Aorta (tissue), 5 donors: ENCODE measurements at regions not wholly inside any gene's neighbourhood (a gene's known extent, or its start where the extent isn't known, plus 50 kb on each side); places are given as distances from the start of the nearest gene placed in this dataset.

Experiments
- ATAC-seq: fragments of 200-7000 bp; cut with Tn5 transposase; one replicate; pipeline ENCODE4 v1.9.1; 2022; ENCODE audit warnings: moderate library complexity; ENCODE audit not compliant: low FRiP score
- DNase-seq, 2 donors: peaks; one replicate each; pipeline ENCODE4 v3.0.0-alpha.2; 2020
- H3K27ac ChIP-seq, 2 donors: one replicate each; pipeline ENCODE4 v1.5.1; 2013; ENCODE audit warnings: low read length in 2 of 2, mild to moderate bottlenecking in 2 of 2, moderate library complexity in 2 of 2, control low read depth in 1 of 2, inconsistent platforms in 1 of 2, low read depth in 1 of 2
- H3K27me3 ChIP-seq, 2 donors: one replicate each; pipeline ENCODE4 v1.6.1; 2013; ENCODE audit warnings: control low read depth in 1 of 2, low read length in 1 of 2, mild to moderate bottlenecking in 1 of 2, moderate library complexity in 1 of 2; ENCODE audit not compliant: insufficient read depth in 2 of 2, control insufficient read depth in 1 of 2
- H3K36me3 ChIP-seq, 2 donors: one replicate each; pipeline ENCODE4 v1.6.1; 2013; ENCODE audit warnings: control low read depth in 1 of 2, low read length in 1 of 2, mild to moderate bottlenecking in 1 of 2; ENCODE audit not compliant: insufficient read depth in 2 of 2, control insufficient read depth in 1 of 2
- H3K4me1 ChIP-seq, 2 donors: one replicate each; pipeline ENCODE4 v1.6.1; 2013; ENCODE audit warnings: low read length in 2 of 2, control low read depth in 1 of 2, mild to moderate bottlenecking in 1 of 2, moderate library complexity in 1 of 2; ENCODE audit not compliant: insufficient read depth in 2 of 2, control insufficient read depth in 1 of 2
- H3K4me3 ChIP-seq, 2 donors: one replicate each; pipeline ENCODE4 v1.5.1; 2013; ENCODE audit warnings: low read length in 2 of 2, control low read depth in 1 of 2, mild to moderate bottlenecking in 1 of 2
- H3K9me3 ChIP-seq: one replicate; pipeline ENCODE4 v1.6.1; 2013; ENCODE audit warnings: mild to moderate bottlenecking, low read length; ENCODE audit not compliant: control insufficient read depth
- WGBS, 2 donors: extraction: QIAGEN DNeasy Blood & Tissue Kit; methylation state at CpG; one replicate each; pipeline ENCODE4 v1.1.7; 2013; 5-methylcytosine and 5-hydroxymethylcytosine counted together
- intact Hi-C, 2 donors: fragments of 100-400 bp; cut with DNase I; formaldehyde crosslinking; loops; one replicate each; pipeline versions ENCODE4 v1.14.2 to v1.15.0; 2022
- donor health status: healthy with polysubstance abuse.
- donor health status: Bipolar disorder and iron deficiency.
- donor health status: DM: no; HTN: no; CAD: no.
- donor health status: DM: no; HTN: no; CAD: no.
- donor health status: DM: yes; HTN: yes; CAD: no.

DNA sequence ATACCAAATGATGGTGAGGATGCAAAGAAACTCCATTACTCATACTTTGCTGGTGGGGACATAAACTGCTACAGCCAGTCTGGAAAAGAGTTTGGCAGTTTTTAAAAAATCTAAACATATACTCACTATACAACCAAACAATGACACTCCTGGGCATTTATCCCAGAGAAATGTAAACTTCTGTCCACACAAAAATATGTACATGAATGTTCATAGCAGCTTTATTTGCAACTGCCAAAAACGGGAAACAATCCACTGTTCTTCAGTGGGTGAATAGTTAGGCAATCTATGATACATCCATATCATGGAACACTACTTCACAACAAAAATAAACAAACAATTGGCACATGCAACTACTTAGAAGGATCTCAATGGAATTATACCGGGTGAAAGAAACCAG lies 276.4 kb upstream of the SP8 start:
- WGBS, 2 donors = 79 to 81% methylated on average over 2 of the region's 2 CpGs
- Histone ChIP-seq H3K4me1 (no peaks in the 10 kb centered on the region), H3K27ac (no peak overlapping the region), H3K27me3 (peaks cover 0 to 2% of the 10 kb centered on the region in 2 donors), H3K36me3 (no peaks in the 10 kb centered on the region), H3K9me3 (no peaks in the 10 kb centered on the region), H3K4me3 (no peak overlapping the region)
- DNase-seq (no peak), ATAC-seq (no peak)
- intact Hi-C loops = no loop called here

DNA sequence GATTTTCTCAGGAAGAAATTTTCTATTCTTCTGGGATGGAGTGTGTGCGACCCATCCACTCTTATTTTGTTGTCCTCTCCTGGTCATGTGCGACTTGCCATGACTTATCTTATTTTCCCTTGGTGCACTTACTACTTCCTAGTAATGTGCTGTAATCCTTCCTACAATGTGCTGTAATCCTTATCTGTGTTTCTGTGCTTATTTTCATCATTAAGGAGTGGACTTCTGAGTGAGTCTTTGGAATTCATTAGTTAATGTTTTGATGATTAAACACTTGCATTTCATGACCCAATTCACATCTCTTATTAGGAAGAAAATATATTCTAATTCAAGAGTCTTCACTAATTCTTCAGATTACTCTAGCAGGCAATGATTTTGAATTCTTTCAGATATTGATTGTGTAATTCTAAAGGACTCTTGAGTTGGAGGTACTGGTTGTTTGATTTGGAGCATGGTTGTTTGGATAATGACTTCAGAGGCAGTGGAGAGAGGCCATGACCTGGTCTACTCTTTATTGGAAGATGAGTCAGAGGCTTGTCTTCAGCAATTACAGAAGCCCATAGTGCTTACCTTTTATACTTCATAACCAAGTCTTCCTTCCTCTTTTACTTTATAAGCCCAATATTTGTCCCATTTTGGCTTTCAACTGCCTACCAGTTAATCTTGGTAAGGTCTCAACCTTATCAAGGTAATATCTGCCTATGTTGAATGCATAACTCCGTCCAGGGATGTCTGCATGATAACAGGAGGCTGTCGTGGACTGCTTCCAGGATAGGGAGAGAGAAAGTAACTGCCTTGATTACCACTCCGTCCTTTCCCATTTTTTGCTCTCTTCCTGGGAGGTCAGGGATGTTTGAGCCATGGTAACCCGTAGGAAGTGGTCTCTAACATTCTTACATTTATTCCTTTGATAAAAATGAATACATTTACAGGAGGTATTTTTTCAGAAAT lies 278.3 kb upstream of the SP8 start:
- peaks cover 0 to 2% of the 10 kb centered on the region in 2 donors for H3K27me3 ChIP-seq
- DNase-seq (no peak), ATAC-seq (no peak)
- H3K4me1 ChIP-seq = no peaks in the 10 kb centered on the region
- WGBS, 2 donors = 73% methylated on average over 6 of the region's 6 CpGs
- H3K27ac ChIP-seq = no peak overlapping the region
- no peaks in the 10 kb centered on the region for H3K9me3 ChIP-seq
- intact Hi-C loops = no loop called here
- no peaks in the 10 kb centered on the region for H3K36me3 ChIP-seq
- H3K4me3 ChIP-seq = no peak overlapping the region

DNA sequence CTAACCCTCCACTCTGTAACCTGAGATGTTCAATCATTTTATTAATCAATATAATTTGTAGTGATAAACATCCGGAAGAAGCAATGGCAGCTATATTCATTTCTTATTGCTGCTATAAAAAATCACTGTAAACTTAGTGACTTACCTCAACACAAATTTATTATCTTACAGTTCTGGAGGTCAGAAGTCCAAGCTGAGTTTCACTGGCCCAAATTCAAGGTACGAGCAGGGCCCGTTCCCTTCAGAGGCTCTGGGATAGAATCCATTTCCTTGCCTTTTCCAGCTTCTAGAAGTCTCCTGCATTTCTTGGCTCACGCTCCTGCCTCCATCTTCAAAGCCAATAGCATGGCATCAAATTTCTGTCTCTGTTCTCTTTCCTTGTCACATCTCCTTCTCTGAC lies 279.5 kb upstream of the SP8 start:
- no peaks in the 10 kb centered on the region for H3K36me3 ChIP-seq
- ATAC-seq = no peak
- WGBS, 2 donors = 73 to 86% methylated on average over 4 of the region's 4 CpGs
- intact Hi-C loops = no loop called here
- H3K4me3 ChIP-seq = no peak overlapping the region
- no peaks in the 10 kb centered on the region for H3K4me1 ChIP-seq
- no peak for DNase-seq
- H3K9me3 ChIP-seq = no peaks in the 10 kb centered on the region
- H3K27ac ChIP-seq = no peak overlapping the region
- peaks cover 0 to 2% of the 10 kb centered on the region in 2 donors for H3K27me3 ChIP-seq

DNA sequence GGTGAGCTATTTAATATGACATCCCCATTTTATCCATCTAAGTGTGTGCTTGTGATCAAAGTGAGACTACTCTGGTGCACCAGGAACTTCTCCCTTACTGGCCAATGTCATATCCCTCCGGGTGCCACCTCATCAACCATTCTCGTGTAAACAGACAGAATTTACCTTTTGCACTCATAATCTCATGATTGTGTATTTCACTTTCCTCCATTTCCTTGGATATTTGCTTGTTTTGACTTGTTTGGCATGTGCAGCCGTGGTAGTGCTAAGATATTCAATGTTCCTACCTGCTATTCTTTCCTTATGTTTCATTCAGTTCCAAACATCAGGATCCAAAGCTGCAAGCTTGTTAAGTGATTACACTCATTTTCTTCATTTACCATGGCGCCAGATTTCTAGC lies 280.5 kb upstream of the SP8 start:
- Histone ChIP-seq H3K36me3 (no peaks in the 10 kb centered on the region), H3K4me3 (no peak overlapping the region), H3K27me3 (peaks cover 0 to 2% of the 10 kb centered on the region in 2 donors), H3K4me1 (no peaks in the 10 kb centered on the region), H3K27ac (no peak overlapping the region), H3K9me3 (no peaks in the 10 kb centered on the region)
- DNase-seq = no peak
- ATAC-seq = no peak
- intact Hi-C loops = no loop called here
- 70 to 74% methylated on average over 4 of the region's 4 CpGs for WGBS, 2 donors

DNA sequence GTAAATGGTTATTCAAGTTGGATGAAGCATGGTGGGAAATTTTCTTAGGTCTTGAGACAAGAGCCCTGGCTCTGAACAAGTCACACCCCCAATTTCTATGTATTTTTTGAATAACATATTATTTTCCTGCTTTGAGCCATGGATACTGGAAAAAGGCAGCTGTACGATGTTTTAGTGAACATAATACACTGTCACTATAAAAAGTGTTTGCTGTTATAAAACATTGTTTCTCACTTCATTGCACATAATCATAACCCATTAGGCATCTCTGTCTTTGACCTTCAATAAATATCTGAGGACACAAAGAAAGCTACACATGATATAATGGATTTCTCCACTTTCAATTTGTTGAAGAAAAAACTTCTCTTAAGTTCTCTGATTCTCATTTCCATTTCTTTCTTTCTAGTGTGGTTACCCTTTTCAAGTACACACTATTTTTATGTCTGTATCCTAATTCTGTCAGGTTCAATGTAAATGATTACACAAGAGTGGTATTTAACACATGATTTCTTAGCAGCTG lies 283.9 kb upstream of the SP8 start:
- Histone ChIP-seq H3K27me3 (peaks cover 0 to 2% of the 10 kb centered on the region in 2 donors), H3K9me3 (no peaks in the 10 kb centered on the region), H3K27ac (no peak overlapping the region), H3K4me3 (no peak overlapping the region), H3K4me1 (peaks cover 0 to 2% of the 10 kb centered on the region in 2 donors), H3K36me3 (no peaks in the 10 kb centered on the region)
- DNase-seq (no peak), ATAC-seq (no peak)
- intact Hi-C loops = no loop called here
- WGBS, 2 donors = 73 to 79% methylated on average over 1 of the region's 1 CpG

DNA sequence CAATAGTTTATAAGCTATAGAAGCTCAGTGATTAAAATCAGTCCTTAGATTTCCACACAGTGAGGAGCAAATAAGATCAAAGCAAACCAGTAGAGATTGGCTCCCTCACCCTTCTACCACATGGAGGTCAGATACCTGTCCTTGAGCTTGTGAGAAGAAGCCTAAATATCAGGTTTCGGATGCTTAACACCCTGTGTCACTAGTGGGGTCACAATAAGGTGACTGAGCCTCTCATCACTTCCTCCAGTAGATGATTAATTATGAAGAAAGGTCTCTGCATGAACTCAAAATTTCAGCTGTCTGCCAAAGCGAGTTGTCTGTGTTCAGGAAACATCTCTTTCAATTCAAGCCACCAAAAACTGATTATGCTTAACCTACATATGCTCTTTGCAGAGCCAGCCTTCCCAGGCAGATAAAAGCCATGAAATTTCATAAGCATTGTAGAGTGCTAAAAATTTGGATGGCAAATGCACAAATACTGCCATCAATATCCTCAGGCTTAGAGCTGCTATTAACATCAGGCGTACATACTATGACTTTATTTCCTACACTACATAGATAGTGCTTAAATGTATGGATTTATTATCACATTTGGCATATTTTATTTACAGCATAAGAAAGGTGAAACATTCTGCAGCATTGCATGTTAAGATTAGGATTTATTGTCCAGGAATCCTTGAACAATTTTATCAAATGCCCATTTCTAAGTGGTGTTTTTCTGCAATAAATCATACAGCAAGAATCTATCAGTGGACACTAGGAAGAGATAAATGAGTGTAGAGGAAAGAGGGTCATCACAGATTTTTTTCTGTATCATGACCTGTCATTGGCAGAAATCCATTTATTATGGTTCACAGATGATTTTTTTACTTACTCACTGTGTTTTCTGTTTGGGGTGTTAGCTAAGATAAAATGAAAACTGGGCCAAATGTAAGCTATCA lies 285.1 kb upstream of the SP8 start:
- no peak overlapping the region for H3K4me3 ChIP-seq
- no peaks in the 10 kb centered on the region for H3K9me3 ChIP-seq
- DNase-seq (no peak), ATAC-seq (no peak)
- H3K4me1 ChIP-seq = peaks cover 0 to 2% of the 10 kb centered on the region in 2 donors
- H3K36me3 ChIP-seq = no peaks in the 10 kb centered on the region
- H3K27me3 ChIP-seq = no peaks in the 10 kb centered on the region
- intact Hi-C loops = no loop called here
- no peak overlapping the region for H3K27ac ChIP-seq
- WGBS, 2 donors = 27 to 35% methylated on average over 3 of the region's 3 CpGs

DNA sequence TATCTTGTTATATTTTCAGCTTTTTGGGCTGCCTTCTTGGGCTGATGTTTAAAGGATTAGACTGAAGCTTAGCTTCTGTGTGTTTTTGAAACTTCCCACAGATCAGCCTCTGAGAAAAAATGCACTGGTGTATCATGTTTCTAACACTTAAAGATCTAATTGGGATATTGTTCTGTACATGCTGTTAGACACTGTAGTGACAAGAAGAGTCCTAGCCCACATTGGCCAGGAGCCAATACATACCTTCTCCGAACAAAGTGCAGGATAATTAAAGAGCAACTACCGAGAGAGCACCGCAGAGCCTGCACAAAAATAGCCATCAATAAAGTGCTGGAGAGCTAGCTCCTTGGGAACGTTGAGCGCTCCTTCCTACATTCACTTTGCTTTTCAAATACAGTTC lies 289.4 kb upstream of the SP8 start:
- peaks cover 0 to 2% of the 10 kb centered on the region in 2 donors for H3K4me1 ChIP-seq
- DNase-seq (no peak), ATAC-seq (no peak)
- intact Hi-C loops = no loop called here
- H3K36me3 ChIP-seq = no peaks in the 10 kb centered on the region
- H3K9me3 ChIP-seq = no peaks in the 10 kb centered on the region
- H3K4me3 ChIP-seq = no peak overlapping the region
- H3K27ac ChIP-seq = no peak overlapping the region
- H3K27me3 ChIP-seq = no peaks in the 10 kb centered on the region
- WGBS, 2 donors = 14 to 24% methylated on average over 5 of the region's 5 CpGs

DNA sequence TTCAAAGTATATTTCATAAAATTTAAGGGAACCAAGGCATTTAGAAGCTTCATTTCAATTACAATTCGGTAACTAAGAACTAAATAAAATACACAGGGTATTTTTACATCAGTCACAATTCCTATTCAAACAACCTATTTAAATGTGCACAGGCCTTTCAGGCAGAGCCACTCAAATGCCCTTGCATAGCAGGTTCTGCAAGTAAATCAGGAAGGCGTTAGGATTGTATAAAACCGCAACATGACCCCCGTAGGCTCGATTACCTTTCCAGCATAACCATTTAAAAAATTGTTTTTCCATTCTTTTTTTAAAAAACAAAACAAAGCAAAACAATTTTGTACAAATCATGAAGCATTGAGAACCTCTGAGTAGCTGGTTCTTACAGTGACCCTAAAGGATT lies 289.9 kb upstream of the SP8 start:
- no peak for DNase-seq
- no peak for ATAC-seq
- Histone ChIP-seq H3K4me1 (peaks cover 0 to 2% of the 10 kb centered on the region in 2 donors), H3K27ac (no peak overlapping the region), H3K27me3 (no peaks in the 10 kb centered on the region), H3K9me3 (no peaks in the 10 kb centered on the region), H3K4me3 (no peak overlapping the region), H3K36me3 (no peaks in the 10 kb centered on the region)
- WGBS, 2 donors = 46 to 58% methylated on average over 5 of the region's 5 CpGs
- intact Hi-C loops = no loop called here
